ENCODE measurements at regions not wholly inside any gene's neighbourhood (a gene's known extent, or its start where the extent isn't known, plus 50 kb on each side); places are given as distances from the start of the nearest gene placed in this dataset.

DNA sequence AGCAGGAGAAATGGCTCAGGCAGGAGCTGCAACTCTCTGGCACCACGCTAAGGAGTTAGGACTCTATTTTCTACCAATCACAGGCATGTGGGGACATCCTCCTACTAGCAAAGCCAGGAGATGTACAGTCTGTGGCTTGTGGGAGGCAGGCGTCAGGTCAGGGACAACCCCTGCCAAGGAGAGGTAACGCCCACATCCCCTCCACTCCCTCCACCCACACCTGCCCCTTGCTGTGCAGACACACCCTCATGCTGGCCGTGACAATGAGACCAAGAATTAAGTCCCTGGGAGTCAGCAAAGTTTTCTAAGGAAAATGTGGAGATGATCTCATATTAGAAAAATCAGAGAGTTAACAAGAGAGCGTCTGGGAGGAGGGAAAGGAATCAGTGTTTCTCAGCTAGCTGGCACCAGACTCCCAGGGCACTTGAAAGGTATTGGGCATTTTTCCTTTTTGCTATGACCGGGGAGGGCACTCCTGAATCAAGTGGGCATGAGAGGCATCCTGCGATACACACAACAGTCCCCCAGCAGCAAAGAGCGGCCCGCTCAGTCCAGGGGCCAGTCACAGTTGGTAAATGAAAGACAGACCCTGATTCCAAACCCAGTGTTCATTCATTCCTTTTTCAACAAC, 87.3 kb upstream of the RPL38 start:
- H3K27ac ChIP-seq (ENCODE audit: low read depth, low read length) = peak overlapping the region; percentile 70
- no peaks in the 10 kb centered on the region for H3K36me3 ChIP-seq (ENCODE audit: control insufficient read depth, insufficient read depth, low read length)
- peaks cover 32% of the 10 kb centered on the region for H3K4me1 ChIP-seq (ENCODE audit: control insufficient read depth, insufficient read depth, low read length)
- no peaks in the 10 kb centered on the region for H3K9me3 ChIP-seq (ENCODE audit: control insufficient read depth, insufficient read depth, low read length)
- H3K9ac ChIP-seq (ENCODE audit: low read depth, low read length) = 0 out of 2 replicates have a peak overlapping the region, but pooled peaks have one; percentile 6
- H3K4me3 ChIP-seq (ENCODE audit: low read depth, low read length) = no peak overlapping the region
- no peaks in the 10 kb centered on the region for H3K27me3 ChIP-seq (ENCODE audit: control insufficient read depth, insufficient read depth, low read length)

DNA sequence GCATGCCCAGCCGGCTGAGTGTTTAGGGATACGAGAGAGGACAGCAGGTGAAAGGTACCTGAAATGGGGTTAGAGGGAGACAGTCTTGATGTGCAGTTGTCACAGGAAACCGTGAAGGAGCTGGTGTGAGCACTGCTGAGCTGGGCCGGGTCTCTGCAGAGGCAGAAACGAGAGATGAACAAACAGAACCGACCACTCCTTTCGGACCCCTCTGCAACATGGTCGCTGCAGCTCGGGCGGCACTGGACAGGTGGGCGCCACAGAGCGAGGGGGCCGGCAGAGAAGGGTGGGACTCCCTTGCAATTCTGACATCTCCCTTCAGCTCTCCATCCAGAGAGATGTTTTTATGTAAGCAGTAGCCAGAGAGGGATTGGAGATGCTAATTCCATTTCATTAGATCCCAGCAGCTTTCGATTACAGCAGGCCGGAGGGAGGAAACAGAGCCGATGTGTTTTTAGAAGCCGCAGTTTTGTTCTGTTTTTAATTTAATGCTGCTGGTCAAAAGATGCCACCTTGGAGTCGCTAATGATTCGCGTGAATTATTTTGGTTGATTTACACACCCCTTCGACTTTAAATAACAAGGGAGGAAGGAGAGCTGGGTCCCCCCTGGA, 86.3 kb upstream of the RPL38 start:
- Histone ChIP-seq H3K9me3 (ENCODE audit: control insufficient read depth, insufficient read depth, low read length) (no peaks in the 10 kb centered on the region), H3K4me1 (ENCODE audit: control insufficient read depth, insufficient read depth, low read length) (peaks cover 32% of the 10 kb centered on the region), H3K9ac (ENCODE audit: low read depth, low read length) (no peak overlapping the region), H3K27ac (ENCODE audit: low read depth, low read length) (no peak overlapping the region), H3K4me3 (ENCODE audit: low read depth, low read length) (no peak overlapping the region), H3K36me3 (ENCODE audit: control insufficient read depth, insufficient read depth, low read length) (no peaks in the 10 kb centered on the region), H3K27me3 (ENCODE audit: control insufficient read depth, insufficient read depth, low read length) (no peaks in the 10 kb centered on the region)

DNA sequence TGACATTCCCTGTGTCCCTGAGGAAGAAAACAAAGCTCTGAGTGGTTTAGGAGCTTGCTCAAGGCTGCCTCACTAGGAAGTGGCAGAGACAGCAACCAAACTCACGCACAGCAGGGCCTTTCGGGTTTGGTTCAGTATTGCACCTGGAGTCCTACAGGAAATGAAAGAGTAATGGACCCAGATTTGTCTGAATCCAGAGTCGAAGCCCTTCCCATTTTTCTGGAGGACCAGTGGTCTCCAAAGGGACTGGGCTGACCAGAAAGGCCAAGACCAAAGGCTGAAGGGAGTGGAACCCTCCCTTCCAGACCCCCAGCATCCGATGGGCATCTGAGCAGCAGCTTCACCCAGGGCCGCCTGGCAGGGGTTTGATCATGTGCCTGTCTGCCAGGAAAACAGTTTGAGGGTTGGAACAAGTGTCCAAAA, 85.5 kb upstream of the RPL38 start:
- Histone ChIP-seq H3K4me1 (ENCODE audit: control insufficient read depth, insufficient read depth, low read length) (peaks cover 32% of the 10 kb centered on the region), H3K27ac (ENCODE audit: low read depth, low read length) (peak overlapping the region; percentile 58), H3K27me3 (ENCODE audit: control insufficient read depth, insufficient read depth, low read length) (no peaks in the 10 kb centered on the region)

DNA sequence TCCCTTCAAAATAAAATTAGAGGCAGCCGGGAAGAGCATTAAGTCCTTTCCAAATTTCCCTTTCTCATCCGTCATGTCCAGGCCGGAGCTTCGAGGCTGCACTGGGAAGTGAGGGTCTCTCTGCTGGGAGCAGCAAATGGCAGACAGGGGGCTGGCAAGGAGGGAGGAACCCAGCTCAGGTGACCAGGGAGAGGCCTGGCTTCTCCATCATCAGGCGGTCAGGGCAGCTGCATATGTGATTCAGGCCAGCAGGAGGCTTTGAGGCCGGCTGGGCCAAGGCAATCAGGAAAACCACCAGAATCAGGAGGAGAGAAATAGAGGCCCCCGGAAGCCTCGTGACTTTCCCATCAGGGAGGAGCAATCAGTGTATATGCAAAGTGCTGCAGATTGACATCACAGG, 85.0 kb upstream of the RPL38 start:
- Histone ChIP-seq H3K27ac (ENCODE audit: low read depth, low read length) (peak overlapping the region; percentile 58), H3K27me3 (ENCODE audit: control insufficient read depth, insufficient read depth, low read length) (no peaks in the 10 kb centered on the region), H3K36me3 (ENCODE audit: control insufficient read depth, insufficient read depth, low read length) (no peaks in the 10 kb centered on the region), H3K4me1 (ENCODE audit: control insufficient read depth, insufficient read depth, low read length) (peaks cover 32% of the 10 kb centered on the region), H3K4me3 (ENCODE audit: low read depth, low read length) (no peak overlapping the region), H3K9ac (ENCODE audit: low read depth, low read length) (no peak overlapping the region), H3K9me3 (ENCODE audit: control insufficient read depth, insufficient read depth, low read length) (no peaks in the 10 kb centered on the region)

More for the DNA sequence above, 85.5 kb upstream of the RPL38 start:
- H3K9ac ChIP-seq (ENCODE audit: low read depth, low read length) = no peak overlapping the region
- no peak overlapping the region for H3K4me3 ChIP-seq (ENCODE audit: low read depth, low read length)
- no peaks in the 10 kb centered on the region for H3K9me3 ChIP-seq (ENCODE audit: control insufficient read depth, insufficient read depth, low read length)
- no peaks in the 10 kb centered on the region for H3K36me3 ChIP-seq (ENCODE audit: control insufficient read depth, insufficient read depth, low read length)

DNA sequence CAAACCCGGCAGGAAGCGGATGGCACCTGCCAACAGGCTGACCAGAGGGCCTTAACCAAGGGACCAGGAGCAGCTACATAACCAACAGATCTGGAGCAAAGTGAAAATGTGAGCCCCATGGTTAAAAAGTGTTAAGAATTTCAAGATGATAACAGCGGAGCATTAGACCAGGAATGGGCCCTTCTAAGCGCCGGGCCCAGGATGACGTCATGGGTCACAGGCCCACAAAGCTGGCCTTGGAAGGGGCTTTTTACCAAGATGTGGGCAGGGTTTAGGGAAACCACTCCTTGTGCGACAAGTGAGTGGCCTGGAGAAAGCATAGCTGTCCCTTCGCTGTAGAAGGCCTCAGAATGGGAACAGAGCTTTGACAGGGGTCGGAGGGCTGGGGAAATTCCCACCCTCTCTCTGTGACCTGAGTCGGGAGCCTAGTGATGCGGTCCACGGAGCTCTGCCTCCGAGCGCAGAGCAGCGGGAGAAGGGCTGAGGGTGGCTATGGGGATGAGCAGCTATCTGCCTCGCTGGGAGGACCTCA, 84.4 kb upstream of the RPL38 start:
- H3K36me3 ChIP-seq (ENCODE audit: control insufficient read depth, insufficient read depth, low read length) = no peaks in the 10 kb centered on the region
- no peaks in the 10 kb centered on the region for H3K9me3 ChIP-seq (ENCODE audit: control insufficient read depth, insufficient read depth, low read length)
- H3K4me1 ChIP-seq (ENCODE audit: control insufficient read depth, insufficient read depth, low read length) = peaks cover 32% of the 10 kb centered on the region
- H3K27me3 ChIP-seq (ENCODE audit: control insufficient read depth, insufficient read depth, low read length) = no peaks in the 10 kb centered on the region
- peak overlapping the region; percentile 31 for H3K27ac ChIP-seq (ENCODE audit: low read depth, low read length)
- H3K4me3 ChIP-seq (ENCODE audit: low read depth, low read length) = no peak overlapping the region
- H3K9ac ChIP-seq (ENCODE audit: low read depth, low read length) = no peak overlapping the region

DNA sequence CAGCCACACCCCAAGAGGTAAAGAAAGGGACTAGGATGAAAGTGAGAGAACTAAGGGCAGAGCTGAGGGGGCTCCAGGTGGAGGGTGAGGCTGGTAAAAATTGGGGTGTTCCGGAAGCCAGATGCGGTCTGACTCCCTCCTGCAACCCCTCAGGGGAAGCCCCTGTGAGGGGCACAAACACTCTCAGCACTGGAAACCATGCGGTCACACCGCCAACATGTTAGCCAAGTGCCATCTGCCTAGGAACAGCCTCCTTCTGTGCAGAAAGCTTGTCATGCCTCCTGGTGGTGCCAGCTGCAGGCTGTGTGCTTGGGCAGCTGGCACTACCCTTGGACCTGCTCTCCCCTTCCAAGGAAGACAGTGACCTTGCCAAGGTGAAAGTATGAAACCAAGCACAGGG, 83.5 kb upstream of the RPL38 start:
- no peaks in the 10 kb centered on the region for H3K36me3 ChIP-seq (ENCODE audit: control insufficient read depth, insufficient read depth, low read length)
- no peak overlapping the region for H3K4me3 ChIP-seq (ENCODE audit: low read depth, low read length)
- H3K9me3 ChIP-seq (ENCODE audit: control insufficient read depth, insufficient read depth, low read length) = no peaks in the 10 kb centered on the region
- H3K9ac ChIP-seq (ENCODE audit: low read depth, low read length) = no peak overlapping the region
- peaks cover 32% of the 10 kb centered on the region for H3K4me1 ChIP-seq (ENCODE audit: control insufficient read depth, insufficient read depth, low read length)
- no peak overlapping the region for H3K27ac ChIP-seq (ENCODE audit: low read depth, low read length)
- H3K27me3 ChIP-seq (ENCODE audit: control insufficient read depth, insufficient read depth, low read length) = no peaks in the 10 kb centered on the region

DNA sequence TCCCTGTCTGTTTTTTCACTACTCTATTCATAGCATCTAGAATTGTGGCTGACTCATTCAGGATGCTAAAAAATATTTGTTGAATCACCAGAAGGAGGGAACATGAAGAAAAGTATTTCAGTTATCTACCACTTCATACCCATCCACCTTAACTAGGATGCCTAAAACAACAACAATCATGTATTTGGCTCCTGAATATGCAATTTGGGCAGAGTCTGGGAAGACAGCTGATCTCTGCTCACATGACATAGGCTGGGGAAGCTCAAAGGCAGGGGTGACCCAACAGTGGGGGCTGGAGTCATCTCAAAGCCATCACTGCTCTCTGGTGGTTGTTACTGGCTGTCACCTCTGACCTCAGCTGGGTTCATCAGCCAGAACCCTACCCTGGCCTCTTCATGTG, 80.1 kb upstream of the RPL38 start:
- Histone ChIP-seq H3K4me1 (ENCODE audit: control insufficient read depth, insufficient read depth, low read length) (peaks cover 6% of the 10 kb centered on the region), H3K4me3 (ENCODE audit: low read depth, low read length) (no peak overlapping the region), H3K36me3 (ENCODE audit: control insufficient read depth, insufficient read depth, low read length) (no peaks in the 10 kb centered on the region), H3K27ac (ENCODE audit: low read depth, low read length) (no peak overlapping the region), H3K9ac (ENCODE audit: low read depth, low read length) (no peak overlapping the region), H3K9me3 (ENCODE audit: control insufficient read depth, insufficient read depth, low read length) (no peaks in the 10 kb centered on the region), H3K27me3 (ENCODE audit: control insufficient read depth, insufficient read depth, low read length) (no peaks in the 10 kb centered on the region)

DNA sequence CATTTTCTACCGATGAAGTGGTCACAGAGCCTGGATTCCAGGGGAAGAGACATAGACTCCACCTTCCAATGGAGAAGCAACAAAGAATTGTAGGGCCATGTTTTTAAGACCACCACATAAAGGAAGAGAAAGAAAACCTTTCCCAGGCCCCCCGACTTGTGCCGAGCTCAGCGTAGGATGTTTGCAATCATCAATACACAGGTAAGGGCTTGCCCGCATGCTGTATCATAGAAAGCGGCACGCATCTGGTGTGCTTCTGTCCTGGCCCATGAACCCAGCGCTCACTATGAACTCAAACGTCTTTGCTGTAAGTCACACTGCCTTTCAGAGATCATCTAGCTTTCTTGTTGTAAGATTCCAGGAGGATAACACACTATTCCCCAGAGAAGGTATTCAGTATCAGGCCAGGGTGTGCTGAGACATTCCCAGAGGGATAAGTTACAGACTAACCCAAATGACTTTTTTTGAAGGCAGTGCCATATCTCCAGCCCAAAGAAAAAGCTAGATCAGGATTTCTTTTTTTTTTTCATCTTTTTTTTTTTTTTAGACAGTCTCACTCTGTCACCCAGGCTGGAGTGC, 79.5 kb upstream of the RPL38 start:
- Histone ChIP-seq H3K36me3 (ENCODE audit: control insufficient read depth, insufficient read depth, low read length) (no peaks in the 10 kb centered on the region), H3K27ac (ENCODE audit: low read depth, low read length) (no peak overlapping the region), H3K4me1 (ENCODE audit: control insufficient read depth, insufficient read depth, low read length) (peaks cover 2% of the 10 kb centered on the region), H3K4me3 (ENCODE audit: low read depth, low read length) (no peak overlapping the region), H3K9ac (ENCODE audit: low read depth, low read length) (no peak overlapping the region), H3K9me3 (ENCODE audit: control insufficient read depth, insufficient read depth, low read length) (no peaks in the 10 kb centered on the region), H3K27me3 (ENCODE audit: control insufficient read depth, insufficient read depth, low read length) (no peaks in the 10 kb centered on the region)

DNA sequence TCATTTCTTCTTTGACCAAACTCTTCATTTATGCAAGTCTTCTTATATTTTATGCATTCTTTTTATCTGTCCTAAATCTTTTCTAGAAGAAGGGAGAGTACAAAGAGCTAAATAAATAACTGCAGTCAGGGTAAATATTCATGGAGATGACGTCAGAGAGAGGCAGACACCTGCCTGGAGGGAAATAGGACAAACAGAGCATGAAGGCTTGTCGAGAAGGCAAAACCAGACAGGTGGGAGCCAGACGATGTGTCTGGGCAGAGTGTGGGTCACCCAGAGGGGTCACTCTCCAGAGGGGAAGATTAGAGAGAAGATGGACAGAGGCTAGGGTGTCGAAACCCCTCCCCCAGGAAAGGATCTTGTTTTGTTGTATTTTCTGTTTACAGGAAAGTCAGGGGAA, 78.3 kb upstream of the RPL38 start:
- no peaks in the 10 kb centered on the region for H3K9me3 ChIP-seq (ENCODE audit: control insufficient read depth, insufficient read depth, low read length)
- no peaks in the 10 kb centered on the region for H3K27me3 ChIP-seq (ENCODE audit: control insufficient read depth, insufficient read depth, low read length)
- H3K4me3 ChIP-seq (ENCODE audit: low read depth, low read length) = no peak overlapping the region
- H3K27ac ChIP-seq (ENCODE audit: low read depth, low read length) = no peak overlapping the region
- no peaks in the 10 kb centered on the region; the same call in 1 of the 2 replicates for H3K4me1 ChIP-seq (ENCODE audit: control insufficient read depth, insufficient read depth, low read length)
- no peaks in the 10 kb centered on the region for H3K36me3 ChIP-seq (ENCODE audit: control insufficient read depth, insufficient read depth, low read length)
- H3K9ac ChIP-seq (ENCODE audit: low read depth, low read length) = no peak overlapping the region

DNA sequence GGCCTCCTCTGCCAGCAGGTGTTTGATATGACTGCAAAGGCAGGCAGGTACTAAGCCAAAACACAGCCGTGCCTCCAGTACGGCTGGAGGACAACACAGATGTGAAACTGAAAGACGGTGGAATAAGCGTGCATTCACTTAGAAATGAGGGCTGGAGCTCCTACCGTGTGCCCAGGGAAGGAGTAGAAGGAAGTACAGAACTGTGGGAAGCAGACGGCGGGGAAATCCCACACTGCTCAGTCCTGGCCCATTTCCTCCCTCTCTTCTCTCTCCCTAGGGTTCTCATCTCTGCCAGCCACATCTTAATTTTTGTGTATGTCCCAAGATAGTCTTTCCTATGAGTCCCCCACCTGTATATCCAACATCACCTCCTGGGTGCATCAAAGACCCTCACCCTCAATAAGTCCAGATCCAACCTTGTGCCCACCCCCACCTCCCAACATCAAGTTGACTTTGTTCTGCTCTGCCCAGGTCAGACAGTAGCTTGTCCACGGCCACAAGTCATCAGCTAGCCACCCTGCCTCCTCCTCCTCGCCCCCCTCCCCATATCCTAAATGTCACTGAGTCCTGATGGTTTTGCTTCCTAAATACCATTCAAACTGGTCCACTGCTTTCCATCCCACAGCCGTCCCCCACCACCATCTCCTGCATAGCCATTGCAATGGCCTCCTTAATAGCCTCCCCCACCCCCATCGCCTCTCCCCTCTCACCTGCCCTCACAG, 77.1 kb upstream of the RPL38 start:
- no peak overlapping the region for H3K27ac ChIP-seq (ENCODE audit: low read depth, low read length)
- no peak overlapping the region for H3K4me3 ChIP-seq (ENCODE audit: low read depth, low read length)
- H3K9ac ChIP-seq (ENCODE audit: low read depth, low read length) = no peak overlapping the region
- H3K36me3 ChIP-seq (ENCODE audit: control insufficient read depth, insufficient read depth, low read length) = no peaks in the 10 kb centered on the region
- H3K9me3 ChIP-seq (ENCODE audit: control insufficient read depth, insufficient read depth, low read length) = no peaks in the 10 kb centered on the region
- H3K4me1 ChIP-seq (ENCODE audit: control insufficient read depth, insufficient read depth, low read length) = no peaks in the 10 kb centered on the region; the same call in 1 of the 2 replicates
- no peaks in the 10 kb centered on the region for H3K27me3 ChIP-seq (ENCODE audit: control insufficient read depth, insufficient read depth, low read length)

DNA sequence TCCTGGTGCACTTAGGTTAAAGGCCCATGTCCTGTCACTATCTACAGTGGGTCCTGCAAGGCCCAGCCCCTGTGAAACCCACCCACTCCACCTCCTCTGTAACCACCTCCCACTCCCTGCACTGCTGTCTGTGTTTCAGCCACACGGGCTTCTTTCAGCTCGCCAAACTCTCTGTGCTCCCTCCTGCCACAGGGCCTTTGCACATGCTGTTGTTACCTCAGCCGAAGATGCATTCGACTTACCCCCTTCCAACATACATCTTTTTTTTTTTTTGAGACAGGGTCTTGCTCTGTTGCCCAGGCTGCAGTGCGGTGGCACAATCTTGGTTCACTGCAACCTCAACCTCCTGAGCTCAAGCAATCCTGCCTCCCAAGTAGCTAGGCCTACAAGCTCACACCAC, 76.5 kb upstream of the RPL38 start:
- no peaks in the 10 kb centered on the region; the same call in 1 of the 2 replicates for H3K4me1 ChIP-seq (ENCODE audit: control insufficient read depth, insufficient read depth, low read length)
- H3K27me3 ChIP-seq (ENCODE audit: control insufficient read depth, insufficient read depth, low read length) = no peaks in the 10 kb centered on the region
- H3K4me3 ChIP-seq (ENCODE audit: low read depth, low read length) = no peak overlapping the region
- H3K9ac ChIP-seq (ENCODE audit: low read depth, low read length) = no peak overlapping the region
- H3K27ac ChIP-seq (ENCODE audit: low read depth, low read length) = no peak overlapping the region
- H3K9me3 ChIP-seq (ENCODE audit: control insufficient read depth, insufficient read depth, low read length) = no peaks in the 10 kb centered on the region
- no peaks in the 10 kb centered on the region for H3K36me3 ChIP-seq (ENCODE audit: control insufficient read depth, insufficient read depth, low read length)
